WTC11 (cell line): ENCODE measurements at regions not wholly inside any gene's neighbourhood (a gene's known extent, or its start where the extent isn't known, plus 50 kb on each side); places are given as distances from the start of the nearest gene placed in this dataset.

Experiments used
- CREB1 ChIP-seq: sonication (generic); formaldehyde crosslinking; IDR thresholded peaks from 2 replicates; pipeline ENCODE4 v1.8.0; 2023; ENCODE audit warnings: mild to moderate bottlenecking, missing genetic modification reagents
- ESRRA ChIP-seq: sonication (generic); formaldehyde crosslinking; IDR thresholded peaks from 2 replicates; pipeline ENCODE4 v1.8.1; 2022; ENCODE audit warnings: mild to moderate bottlenecking, missing genetic modification reagents, borderline replicate concordance
- FOXP1 ChIP-seq: sonication (generic); formaldehyde crosslinking; IDR thresholded peaks from 2 replicates; pipeline ENCODE4 v1.8.0; 2022; ENCODE audit warnings: missing genetic modification reagents, mild to moderate bottlenecking, moderate library complexity, borderline replicate concordance
- GTF2I ChIP-seq: fragments of 250-450 bp; sonication (Bioruptor Pico); conservative IDR thresholded peaks from 2 replicates; pipeline ENCODE4 v1.4.0; 2021; ENCODE audit warnings: mild to moderate bottlenecking
- TP53 ChIP-seq: sonication (generic); formaldehyde crosslinking; IDR thresholded peaks from 2 replicates; pipeline ENCODE4 v1.8.1; 2023; ENCODE audit warnings: mild to moderate bottlenecking, missing genetic modification reagents
- ZSCAN18 ChIP-seq: fragments of 250-450 bp; sonication (Bioruptor Pico); IDR thresholded peaks from 2 replicates; pipeline ENCODE4 v2.1.2; 2022; ENCODE audit warnings: mild to moderate bottlenecking, moderate library complexity
- TF ChIP-seq, protein P1 (sequence below): fragments of 200-600 bp; IDR thresholded peaks from 2 replicates; pipeline ENCODE4 v1.8.0; 2022; ENCODE audit warnings: antibody characterized with exemption
- TF ChIP-seq, protein P2 (sequence below): sonication (generic); formaldehyde crosslinking; IDR thresholded peaks from 2 replicates; pipeline ENCODE4 v1.8.1; 2023; ENCODE audit warnings: mild to moderate bottlenecking, missing genetic modification reagents, moderate library complexity
- TF ChIP-seq, protein P3 (sequence below): sonication (generic); formaldehyde crosslinking; IDR thresholded peaks from 2 replicates; pipeline ENCODE4 v1.8.0; 2022; ENCODE audit warnings: missing genetic modification reagents
- TF ChIP-seq, protein P4 (sequence below): sonication (generic); formaldehyde crosslinking; IDR thresholded peaks from 2 replicates; pipeline ENCODE4 v1.8.0; 2022; ENCODE audit warnings: mild to moderate bottlenecking, missing genetic modification reagents
- TF ChIP-seq, protein P5 (sequence below): sonication (generic); formaldehyde crosslinking; IDR thresholded peaks from 2 replicates; pipeline ENCODE4 v1.8.1; 2022; ENCODE audit warnings: mild to moderate bottlenecking, missing genetic modification reagents, moderate library complexity, borderline replicate concordance

DNA sequence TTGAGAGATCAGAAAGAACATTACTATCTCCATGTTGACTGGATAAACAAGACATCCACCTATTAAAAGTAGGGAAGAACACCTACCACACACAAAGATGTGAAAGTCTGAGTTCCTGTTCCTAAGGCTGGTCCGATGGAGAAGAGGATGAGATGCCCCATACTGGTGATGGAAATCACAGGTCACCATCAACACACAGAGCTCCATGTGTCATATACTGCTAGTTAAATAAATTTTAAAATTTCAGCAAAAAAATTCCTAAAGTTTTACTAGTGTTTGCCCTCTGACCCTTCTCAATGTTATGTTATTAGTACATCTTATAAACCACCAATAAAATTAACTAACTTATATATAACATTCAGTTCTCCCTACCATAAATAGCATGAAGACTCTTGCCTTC is 59.1 kb downstream of the KCNA5 start:
- TF ChIP-seq, protein P1, sequence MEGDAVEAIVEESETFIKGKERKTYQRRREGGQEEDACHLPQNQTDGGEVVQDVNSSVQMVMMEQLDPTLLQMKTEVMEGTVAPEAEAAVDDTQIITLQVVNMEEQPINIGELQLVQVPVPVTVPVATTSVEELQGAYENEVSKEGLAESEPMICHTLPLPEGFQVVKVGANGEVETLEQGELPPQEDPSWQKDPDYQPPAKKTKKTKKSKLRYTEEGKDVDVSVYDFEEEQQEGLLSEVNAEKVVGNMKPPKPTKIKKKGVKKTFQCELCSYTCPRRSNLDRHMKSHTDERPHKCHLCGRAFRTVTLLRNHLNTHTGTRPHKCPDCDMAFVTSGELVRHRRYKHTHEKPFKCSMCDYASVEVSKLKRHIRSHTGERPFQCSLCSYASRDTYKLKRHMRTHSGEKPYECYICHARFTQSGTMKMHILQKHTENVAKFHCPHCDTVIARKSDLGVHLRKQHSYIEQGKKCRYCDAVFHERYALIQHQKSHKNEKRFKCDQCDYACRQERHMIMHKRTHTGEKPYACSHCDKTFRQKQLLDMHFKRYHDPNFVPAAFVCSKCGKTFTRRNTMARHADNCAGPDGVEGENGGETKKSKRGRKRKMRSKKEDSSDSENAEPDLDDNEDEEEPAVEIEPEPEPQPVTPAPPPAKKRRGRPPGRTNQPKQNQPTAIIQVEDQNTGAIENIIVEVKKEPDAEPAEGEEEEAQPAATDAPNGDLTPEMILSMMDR = no peak
- TF ChIP-seq ESRRA (CRISPR knock-in tag) (no peak), ZSCAN18 (no peak), CREB1 (CRISPR knock-in tag) (no peak), TP53 (no peak), GTF2I (no peak), FOXP1 (no peak)
- TF ChIP-seq, protein P2, sequence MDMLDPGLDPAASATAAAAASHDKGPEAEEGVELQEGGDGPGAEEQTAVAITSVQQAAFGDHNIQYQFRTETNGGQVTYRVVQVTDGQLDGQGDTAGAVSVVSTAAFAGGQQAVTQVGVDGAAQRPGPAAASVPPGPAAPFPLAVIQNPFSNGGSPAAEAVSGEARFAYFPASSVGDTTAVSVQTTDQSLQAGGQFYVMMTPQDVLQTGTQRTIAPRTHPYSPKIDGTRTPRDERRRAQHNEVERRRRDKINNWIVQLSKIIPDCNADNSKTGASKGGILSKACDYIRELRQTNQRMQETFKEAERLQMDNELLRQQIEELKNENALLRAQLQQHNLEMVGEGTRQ (CRISPR knock-in tag) = no peak
- TF ChIP-seq, protein P3, sequence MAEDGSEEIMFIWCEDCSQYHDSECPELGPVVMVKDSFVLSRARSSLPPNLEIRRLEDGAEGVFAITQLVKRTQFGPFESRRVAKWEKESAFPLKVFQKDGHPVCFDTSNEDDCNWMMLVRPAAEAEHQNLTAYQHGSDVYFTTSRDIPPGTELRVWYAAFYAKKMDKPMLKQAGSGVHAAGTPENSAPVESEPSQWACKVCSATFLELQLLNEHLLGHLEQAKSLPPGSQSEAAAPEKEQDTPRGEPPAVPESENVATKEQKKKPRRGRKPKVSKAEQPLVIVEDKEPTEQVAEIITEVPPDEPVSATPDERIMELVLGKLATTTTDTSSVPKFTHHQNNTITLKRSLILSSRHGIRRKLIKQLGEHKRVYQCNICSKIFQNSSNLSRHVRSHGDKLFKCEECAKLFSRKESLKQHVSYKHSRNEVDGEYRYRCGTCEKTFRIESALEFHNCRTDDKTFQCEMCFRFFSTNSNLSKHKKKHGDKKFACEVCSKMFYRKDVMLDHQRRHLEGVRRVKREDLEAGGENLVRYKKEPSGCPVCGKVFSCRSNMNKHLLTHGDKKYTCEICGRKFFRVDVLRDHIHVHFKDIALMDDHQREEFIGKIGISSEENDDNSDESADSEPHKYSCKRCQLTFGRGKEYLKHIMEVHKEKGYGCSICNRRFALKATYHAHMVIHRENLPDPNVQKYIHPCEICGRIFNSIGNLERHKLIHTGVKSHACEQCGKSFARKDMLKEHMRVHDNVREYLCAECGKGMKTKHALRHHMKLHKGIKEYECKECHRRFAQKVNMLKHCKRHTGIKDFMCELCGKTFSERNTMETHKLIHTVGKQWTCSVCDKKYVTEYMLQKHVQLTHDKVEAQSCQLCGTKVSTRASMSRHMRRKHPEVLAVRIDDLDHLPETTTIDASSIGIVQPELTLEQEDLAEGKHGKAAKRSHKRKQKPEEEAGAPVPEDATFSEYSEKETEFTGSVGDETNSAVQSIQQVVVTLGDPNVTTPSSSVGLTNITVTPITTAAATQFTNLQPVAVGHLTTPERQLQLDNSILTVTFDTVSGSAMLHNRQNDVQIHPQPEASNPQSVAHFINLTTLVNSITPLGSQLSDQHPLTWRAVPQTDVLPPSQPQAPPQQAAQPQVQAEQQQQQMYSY (CRISPR knock-in tag) = no peak
- TF ChIP-seq, protein P4, sequence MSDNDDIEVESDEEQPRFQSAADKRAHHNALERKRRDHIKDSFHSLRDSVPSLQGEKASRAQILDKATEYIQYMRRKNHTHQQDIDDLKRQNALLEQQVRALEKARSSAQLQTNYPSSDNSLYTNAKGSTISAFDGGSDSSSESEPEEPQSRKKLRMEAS (CRISPR knock-in tag) = no peak
- TF ChIP-seq, protein P5, sequence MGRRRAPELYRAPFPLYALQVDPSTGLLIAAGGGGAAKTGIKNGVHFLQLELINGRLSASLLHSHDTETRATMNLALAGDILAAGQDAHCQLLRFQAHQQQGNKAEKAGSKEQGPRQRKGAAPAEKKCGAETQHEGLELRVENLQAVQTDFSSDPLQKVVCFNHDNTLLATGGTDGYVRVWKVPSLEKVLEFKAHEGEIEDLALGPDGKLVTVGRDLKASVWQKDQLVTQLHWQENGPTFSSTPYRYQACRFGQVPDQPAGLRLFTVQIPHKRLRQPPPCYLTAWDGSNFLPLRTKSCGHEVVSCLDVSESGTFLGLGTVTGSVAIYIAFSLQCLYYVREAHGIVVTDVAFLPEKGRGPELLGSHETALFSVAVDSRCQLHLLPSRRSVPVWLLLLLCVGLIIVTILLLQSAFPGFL (CRISPR knock-in tag) = no peak
